ENCODE measurements at regions not wholly inside any gene's neighbourhood (a gene's known extent, or its start where the extent isn't known, plus 50 kb on each side); places are given as distances from the start of the nearest gene placed in this dataset.

DNA sequence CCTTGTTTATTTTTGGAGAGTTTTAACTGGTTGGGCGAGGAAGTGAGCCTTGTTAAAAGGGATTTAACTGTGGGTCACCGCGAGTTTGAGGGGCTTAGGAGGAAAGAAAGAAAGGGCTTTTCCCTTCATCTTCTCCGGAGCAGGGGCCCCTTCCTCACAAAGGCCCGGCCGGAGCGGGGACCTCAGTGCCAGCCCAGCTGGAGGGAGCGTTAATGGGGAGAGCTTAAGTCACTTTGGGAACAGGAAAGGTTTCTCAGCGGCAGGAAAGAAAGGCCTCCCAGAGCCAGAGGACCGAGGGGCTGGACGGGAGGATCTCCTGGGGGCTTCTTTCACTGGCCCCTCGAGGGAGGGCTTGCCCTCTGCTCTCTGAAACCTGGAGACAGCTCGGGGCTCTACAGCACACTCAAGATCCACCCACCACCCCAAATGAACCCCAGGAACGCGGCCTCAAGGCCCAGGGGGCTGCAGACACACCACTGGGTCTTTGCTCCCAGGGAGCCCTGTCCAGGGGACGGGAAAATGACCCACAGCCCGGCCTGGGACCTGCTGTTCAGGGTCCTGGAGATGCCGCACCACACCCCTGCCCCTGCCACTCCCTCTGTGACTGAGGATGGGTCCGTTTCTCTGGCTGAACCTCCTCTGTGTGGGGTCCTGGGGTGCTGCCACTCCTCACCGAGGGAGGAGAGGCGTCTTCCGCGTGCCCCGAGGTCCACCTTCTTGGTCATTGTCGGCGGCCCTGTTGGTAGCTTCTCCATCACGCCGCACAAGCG, 128.3 kb downstream of the URI1 start:
- no peaks in the 10 kb centered on the region for H3K79me2 ChIP-seq (ENCODE audit: control insufficient read depth, insufficient read depth, low read length)
- SMC1A ChIA-PET (ENCODE audit: uncharacterized antibody, unreplicated experiment), result no interaction called here
- H3K36me3 ChIP-seq (ENCODE audit: control insufficient read depth in 2 of 2, insufficient read depth in 2 of 2, low read length in 1 of 2), result no peaks in the 10 kb centered on the region
- DNase-seq (ENCODE audit: low read depth, low spot score) (no peak), FAIRE-seq (no peak), ATAC-seq (no peak)
- intact Hi-C loops (cut with micrococcal nuclease; ENCODE audit: unreplicated experiment) (no loop called here), in situ Hi-C loops (cut with MboI) (no loop called here)
- H3K27ac ChIP-seq (ENCODE audit: control insufficient read depth, insufficient read depth), result no peak overlapping the region
- no peak overlapping the region for H3K4me2 ChIP-seq (ENCODE audit: control insufficient read depth, insufficient read depth)
- no peaks in the 10 kb centered on the region for H3K4me1 ChIP-seq (ENCODE audit: control insufficient read depth, insufficient read depth, low read length)
- POLR2A ChIA-PET, result no interaction called here
- RAD21 ChIA-PET (ENCODE audit: unreplicated experiment), result no interaction called here
- H4K20me1 ChIP-seq (ENCODE audit: control insufficient read depth, insufficient read depth), result no peaks in the 10 kb centered on the region
- H3K4me3 ChIP-seq, result no peak overlapping the region
- no peak overlapping the region for H2AFZ ChIP-seq (ENCODE audit: control insufficient read depth, low read depth, low read length)
- no peak overlapping the region for H3K9ac ChIP-seq (ENCODE audit: control insufficient read depth, insufficient read depth, low read length)
- H3K27me3 ChIP-seq (replicated peaks in 1 of 2; ENCODE audit: control insufficient read depth in 2 of 2, insufficient read depth in 2 of 2, low read length in 1 of 2), result no peaks in the 10 kb centered on the region; a peak in 2 of 4 replicates
- BruUV-seq (replicated peaks), result no TSS peak
- WGBS (ENCODE audit: insufficient coverage, insufficient replicate concordance, low lambda C conversion rate, missing lambda C conversion rate), result 27% methylated on average over 28 of the region's 29 CpGs
- no peaks in the 10 kb centered on the region for H3K9me3 ChIP-seq (replicated peaks; ENCODE audit: control insufficient read depth, insufficient read depth, low read length)
- CTCF ChIA-PET, result interaction anchor here (1.1 kb wide), 1 partner anchor 533 kb away, joined by 3 read pairs; no protein-coding TSS in a partner anchor
- TF ChIP-seq DPF2 (IDR thresholded peaks at IDR 0.05), result no peak
- TF ChIP-seq KDM1A (IDR thresholded peaks at IDR 0.05; ENCODE audit: borderline replicate concordance), result no peak
- no peak for TF ChIP-seq CBX5 (IDR thresholded peaks at IDR 0.05; ENCODE audit: low read depth)
- TF ChIP-seq CHD1 (IDR thresholded peaks at IDR 0.05; ENCODE audit: low read depth, low read length), result no peak
- TF ChIP-seq FOXK2 (IDR thresholded peaks at IDR 0.05), result no peak
- TF ChIP-seq NR2F1 (conservative IDR thresholded peaks at IDR 0.05), result no peak
- TF ChIP-seq HDAC6 (IDR thresholded peaks at IDR 0.05; ENCODE audit: unreplicated experiment), result no peak
- no peak for TF ChIP-seq NFIC (IDR thresholded peaks at IDR 0.05; ENCODE audit: low read depth, low read length)
- no peak for TF ChIP-seq EZH2 (IDR thresholded peaks at IDR 0.05; ENCODE audit: borderline replicate concordance, control insufficient read depth, low read depth, low read length)
- TF ChIP-seq ZNF24 (IDR thresholded peaks at IDR 0.05), result no peak
